ENCODE measurements at regions not wholly inside any gene's neighbourhood (a gene's known extent, or its start where the extent isn't known, plus 50 kb on each side); places are given as distances from the start of the nearest gene placed in this dataset.

- no peak overlapping the region for H3K4me2 ChIP-seq (ENCODE audit: insufficient read depth in 1 of 2, low read depth in 2 of 2, low read length in 2 of 2)
- ChIA-PET CTCF (ENCODE audit: partially characterized antibody) (interaction anchor here (2.7 kb wide), 1 partner anchor 11 kb away, joined by 11 read pairs; no protein-coding TSS in a partner anchor), POLR2A (ENCODE audit: partially characterized antibody) (no interaction called here)
- no peak overlapping the region for H2AK5ac ChIP-seq (ENCODE audit: low read depth, low read length)
- no peak overlapping the region for H4K8ac ChIP-seq (ENCODE audit: extremely low read depth, insufficient read depth, low read length)
- H3K27me3 ChIP-seq (replicated peaks in 1 of 4; ENCODE audit: control insufficient read depth in 3 of 4, extremely low read depth in 1 of 4, insufficient read depth in 3 of 4, low read length in 3 of 4): no peaks in the 10 kb centered on the region
- H2BK5ac ChIP-seq (ENCODE audit: low read depth, low read length): no peak overlapping the region
- H3K27ac ChIP-seq (ENCODE audit: low read depth, low read length): no peak overlapping the region
- no peak overlapping the region for H2BK12ac ChIP-seq (ENCODE audit: low read depth, low read length)
- no peak overlapping the region for H2BK20ac ChIP-seq (ENCODE audit: low read length)
- FAIRE-seq (no peak), DNase-seq (ENCODE audit: low read depth in 1 of 2, low spot score in 2 of 2) (no peak)
- H3K18ac ChIP-seq (ENCODE audit: extremely low read depth, low read length): no peak overlapping the region
- no peak overlapping the region for H3K4me3 ChIP-seq (ENCODE audit: extremely low read depth in 1 of 4, insufficient read depth in 2 of 4, low read depth in 3 of 4, low read length in 4 of 4)
- H4K20me1 ChIP-seq (replicated peaks in 1 of 2; ENCODE audit: control insufficient read depth in 1 of 2, insufficient read depth in 2 of 2, low read length in 2 of 2): peaks cover 0 to 1% of the 10 kb centered on the region in 2 experiments
- H2BK120ac ChIP-seq (replicated peaks; ENCODE audit: low read depth, low read length): no peak overlapping the region
- H2BK15ac ChIP-seq (ENCODE audit: low read length): no peak overlapping the region
- H3K9me3 ChIP-seq (ENCODE audit: insufficient read depth in 2 of 2, low read depth in 1 of 2, low read length in 1 of 2): no peaks in the 10 kb centered on the region
- H4K5ac ChIP-seq (ENCODE audit: insufficient read length, low read depth, low read length): no peak overlapping the region
- H3K14ac ChIP-seq (ENCODE audit: insufficient read length): no peak overlapping the region
- H2AFZ ChIP-seq (ENCODE audit: low read length): no peak overlapping the region
- no peaks in the 10 kb centered on the region for H3K36me3 ChIP-seq (ENCODE audit: control insufficient read depth in 2 of 4, insufficient read depth in 4 of 4, low read length in 3 of 4)
- no peak overlapping the region for H4K91ac ChIP-seq (replicated peaks; ENCODE audit: insufficient read length, low read length)
- H3K4ac ChIP-seq (replicated peaks; ENCODE audit: insufficient read length, low read depth, low read length): no peak overlapping the region
- no peaks in the 10 kb centered on the region for H3K79me1 ChIP-seq (ENCODE audit: low read depth, low read length)
- H3K23ac ChIP-seq (ENCODE audit: insufficient read length): no peak overlapping the region
- H3K79me2 ChIP-seq (ENCODE audit: control insufficient read depth in 1 of 2, insufficient read depth in 2 of 2, low read length in 2 of 2): no peaks in the 10 kb centered on the region
- H3K9ac ChIP-seq (replicated peaks in 1 of 4; ENCODE audit: extremely low read depth in 1 of 4, low read depth in 3 of 4, low read length in 3 of 4): no peak overlapping the region
- H3K56ac ChIP-seq (replicated peaks; ENCODE audit: insufficient read length, low read depth, low read length): no peak overlapping the region
- 93% methylated on average over 3 of the region's 3 CpGs; no CpG with 5 or more reads in 1 of the 2 experiments for WGBS, 2 experiments (ENCODE audit: extremely low coverage in 1 of 2, insufficient coverage in 1 of 2, insufficient read length in 1 of 2, insufficient replicate concordance in 2 of 2, low coverage in 1 of 2, low lambda C conversion rate in 2 of 2, missing lambda C conversion rate in 1 of 2)
- no peaks in the 10 kb centered on the region for H3K4me1 ChIP-seq (replicated peaks in 1 of 4; ENCODE audit: control insufficient read depth in 3 of 4, insufficient read depth in 4 of 4, low read length in 3 of 4)
- H3K23me2 ChIP-seq (ENCODE audit: low read depth, low read length): no peaks in the 10 kb centered on the region
- TF ChIP-seq ATF3 (IDR thresholded peaks at IDR 0.05; ENCODE audit: insufficient read depth, low read depth, low read length): no peak
- TF ChIP-seq TEAD4 (IDR thresholded peaks at IDR 0.05; ENCODE audit: low read depth, low read length): no peak
- no peak for TF ChIP-seq SAP30 (IDR thresholded peaks at IDR 0.05; ENCODE audit: insufficient read depth, insufficient replicate concordance, low read length)
- TF ChIP-seq EGR1 (IDR thresholded peaks at IDR 0.05; ENCODE audit: borderline replicate concordance, low read depth, low read length): no peak
- no peak for TF ChIP-seq CBX5 (IDR thresholded peaks at IDR 0.05; ENCODE audit: low read depth, low read length)
- TF ChIP-seq JUN (IDR thresholded peaks at IDR 0.05; ENCODE audit: low read depth, low read length): no peak
- TF ChIP-seq SIRT6 (IDR thresholded peaks at IDR 0.05; ENCODE audit: low read length): no peak
- no peak for TF ChIP-seq POU5F1 (IDR thresholded peaks at IDR 0.05; ENCODE audit: low read depth, low read length)
- no peak for TF ChIP-seq TCF12 (IDR thresholded peaks at IDR 0.05; ENCODE audit: low read depth, low read length)
- TF ChIP-seq PHF8 (conservative IDR thresholded peaks at IDR 0.05; ENCODE audit: low read depth, low read length): no peak
- no peak for TF ChIP-seq CTBP2 (IDR thresholded peaks at IDR 0.05; ENCODE audit: borderline replicate concordance, insufficient read depth, insufficient read length, low read length)
- TF ChIP-seq CHD1 (IDR thresholded peaks at IDR 0.05; ENCODE audit: low read depth, low read length): no peak
- TF ChIP-seq EZH2 (IDR thresholded peaks at IDR 0.05; ENCODE audit: low read depth, low read length, severe bottlenecking): no peak
- no peak for TF ChIP-seq RXRA (IDR thresholded peaks at IDR 0.05; ENCODE audit: insufficient read depth, low read depth, low read length)
- TF ChIP-seq BRCA1 (IDR thresholded peaks at IDR 0.05; ENCODE audit: low read depth, low read length): no peak
Measured at GRCh38 chr9:26457151-26457550, 435.5 kb downstream of the CAAP1 start.
